Kidney (tissue), 13 donors: ENCODE measurements at regions not wholly inside any gene's neighbourhood (a gene's known extent, or its start where the extent isn't known, plus 50 kb on each side); places are given as distances from the start of the nearest gene placed in this dataset.

Experiments
- DNase-seq, 5 donors: peaks; one replicate each; pipeline ENCODE4 v3.0.0-alpha.2; 2013 to 2020
- FAIRE-seq: peaks from 2 replicates; lab custom pipeline; 2012; peaks lifted over from hg19 to GRCh38; lab: Jason Lieb, UNC
- H3K27ac ChIP-seq, 2 donors: one replicate each; pipeline ENCODE4 v1.7.0; 2013; ENCODE audit warnings: low read depth in 2 of 2, low read length in 2 of 2, inconsistent platforms in 1 of 2
- H3K27me3 ChIP-seq: one replicate; pipeline ENCODE4 v1.7.1; 2013; ENCODE audit warnings: low read length, inconsistent platforms; ENCODE audit not compliant: control insufficient read depth, insufficient read depth
- H3K36me3 ChIP-seq, 3 donors: one replicate each; pipeline versions ENCODE4 v1.7.0 to v1.7.1; 2013; ENCODE audit warnings: low read length in 3 of 3, control low read depth in 1 of 3, inconsistent platforms in 1 of 3; ENCODE audit not compliant: insufficient read depth in 3 of 3, control insufficient read depth in 2 of 3
- H3K4me1 ChIP-seq, 3 donors: one replicate each; pipeline versions ENCODE4 v1.7.0 to v1.7.1; 2013; ENCODE audit warnings: low read length in 3 of 3, inconsistent platforms in 1 of 3, low read depth in 1 of 3; ENCODE audit not compliant: control insufficient read depth in 2 of 3, insufficient read depth in 2 of 3
- H3K4me3 ChIP-seq, 3 donors: one replicate each; pipeline versions ENCODE4 v1.7.0 to v1.8.1; 2013; ENCODE audit warnings: low read length in 3 of 3, control low read depth in 1 of 3, inconsistent platforms in 1 of 3
- H3K9ac ChIP-seq, 3 donors: one replicate each; pipeline versions ENCODE4 v1.7.0 to v1.7.1; 2013; ENCODE audit warnings: low read length in 3 of 3, control low read depth in 1 of 3, inconsistent platforms in 1 of 3
- H3K9me3 ChIP-seq, 3 donors: one replicate each; pipeline versions ENCODE4 v1.7.0 to v1.7.1; 2013; ENCODE audit warnings: low read length in 3 of 3, control low read depth in 1 of 3, inconsistent platforms in 1 of 3; ENCODE audit not compliant: control insufficient read depth in 2 of 3, insufficient read depth in 1 of 3
- CTCF ChIP-seq: IDR thresholded peaks from 3 replicates; pipeline ENCODE4 v1.5.1; 2012; ENCODE audit warnings: mild to moderate bottlenecking, moderate library complexity, borderline replicate concordance; ENCODE audit not compliant: insufficient read depth; ENCODE audit errors: extremely low read depth
- intact Hi-C: fragments of 100-400 bp; cut with DNase I; formaldehyde crosslinking; loops from one replicate; pipeline ENCODE4 v1.11.1; 2022
- donor health status: control.
- donor health status: control.
- donor health status: control.
- donor health status: control.
- donor health status: control.
- donor health status: DM: yes; HTN: yes; CAD: no.
- donor health status: Normal renal cell carcinoma (clear cell type).

GRCh38 chr3:195004512-195005250 is 266.3 kb downstream of the XXYLT1 start:
- Histone ChIP-seq H3K4me1 (peaks cover 0 to 3% (median 3%) of the 10 kb centered on the region in 3 donors), H3K4me3 (no peak overlapping the region), H3K9ac (no peak overlapping the region), H3K9me3 (no peaks in the 10 kb centered on the region), H3K27me3 (no peaks in the 10 kb centered on the region), H3K27ac (no peak overlapping the region), H3K36me3 (no peaks in the 10 kb centered on the region)
- intact Hi-C loops, result no loop called here
- TF ChIP-seq CTCF, result no peak
- FAIRE-seq (no peak), DNase-seq (peak in 1 of 5 donors; percentile 6)

- Histone ChIP-seq H3K36me3 (no peaks in the 10 kb centered on the region), H3K4me3 (no peak overlapping the region), H3K27me3 (no peaks in the 10 kb centered on the region), H3K9me3 (no peaks in the 10 kb centered on the region), H3K4me1 (peaks cover 0 to 3% (median 3%) of the 10 kb centered on the region in 3 donors), H3K27ac (no peak overlapping the region), H3K9ac (no peak overlapping the region)
- intact Hi-C loops, result no loop called here
- TF ChIP-seq CTCF, result no peak
- peak in 1 of 5 donors; percentile 6 for DNase-seq
- FAIRE-seq, result no peak
These were observed 265.7 kb downstream of the XXYLT1 start for GRCh38 chr3:195005251-195005620.

GRCh38 chr3:195005759-195006510 is 265.0 kb downstream of the XXYLT1 start:
- FAIRE-seq, result no peak

More at GRCh38 chr3:195005759-195006510, 265.0 kb downstream of the XXYLT1 start:
- H3K27ac ChIP-seq, result no peak overlapping the region
- H3K9me3 ChIP-seq, result no peaks in the 10 kb centered on the region
- no peak overlapping the region for H3K4me3 ChIP-seq
- no peaks in the 10 kb centered on the region for H3K36me3 ChIP-seq
- no peaks in the 10 kb centered on the region for H3K27me3 ChIP-seq
- no peak for TF ChIP-seq CTCF
- no peak for DNase-seq
- intact Hi-C loops, result no loop called here
- H3K4me1 ChIP-seq, result peaks cover 0 to 3% (median 3%) of the 10 kb centered on the region in 3 donors
- H3K9ac ChIP-seq, result no peak overlapping the region
